Calu3 (cell line): ENCODE measurements at regions not wholly inside any gene's neighbourhood (a gene's known extent, or its start where the extent isn't known, plus 50 kb on each side); places are given as distances from the start of the nearest gene placed in this dataset.

ENCODE experiments used
- BruUV-seq: library from RNA; stranded (reverse); fragments of 400-500 nt; replicated peaks from 2 replicates; lab custom pipeline; 2021; lab: Mats Ljungman, UMichigan
- CTCF ChIA-PET: fragments of 300-600 bp; sonication (Branson Sonifier 250); formaldehyde crosslinking; loops from one replicate; lab custom pipeline; 2022; ENCODE audit warnings: antibody characterized with exemption; lab: Charles Lee
- DNase-seq: peaks from one replicate; pipeline ENCODE4 v3.0.0; 2022
- H3K27ac Mint-ChIP-seq: one replicate; pipeline ENCODE4 v1.8.0; 2022; ENCODE audit warnings: mixed read lengths; ENCODE audit not compliant: unreplicated experiment
- H3K27me3 Mint-ChIP-seq: one replicate; pipeline ENCODE4 v1.8.0; 2022; ENCODE audit warnings: mixed read lengths; ENCODE audit not compliant: unreplicated experiment
- H3K36me3 Mint-ChIP-seq: one replicate; pipeline ENCODE4 v1.8.0; 2022; ENCODE audit warnings: mild to moderate bottlenecking, moderate library complexity, mixed read lengths; ENCODE audit not compliant: insufficient read depth, unreplicated experiment
- H3K4me1 Mint-ChIP-seq: one replicate; pipeline ENCODE4 v1.8.0; 2022; ENCODE audit warnings: mild to moderate bottlenecking, low read depth, mixed read lengths; ENCODE audit not compliant: unreplicated experiment
- H3K4me3 Mint-ChIP-seq: one replicate; pipeline ENCODE4 v1.8.0; 2022; ENCODE audit warnings: mild to moderate bottlenecking, low read depth, moderate library complexity, mixed read lengths; ENCODE audit not compliant: unreplicated experiment
- H3K9me3 Mint-ChIP-seq: one replicate; pipeline ENCODE4 v1.8.0; 2022; ENCODE audit warnings: low read depth, mixed read lengths; ENCODE audit not compliant: unreplicated experiment
- intact Hi-C: fragments of 100-400 bp; cut with micrococcal nuclease; formaldehyde crosslinking; loops from one replicate; pipeline ENCODE4 v1.10.0; 2022; ENCODE audit not compliant: unreplicated experiment
- TF ChIP-seq, protein P1 (sequence below): fragments of 200-600 bp; IDR thresholded peaks from one replicate; pipeline ENCODE4 v1.8.0; 2022; ENCODE audit warnings: antibody characterized with exemption; ENCODE audit not compliant: unreplicated experiment

DNA sequence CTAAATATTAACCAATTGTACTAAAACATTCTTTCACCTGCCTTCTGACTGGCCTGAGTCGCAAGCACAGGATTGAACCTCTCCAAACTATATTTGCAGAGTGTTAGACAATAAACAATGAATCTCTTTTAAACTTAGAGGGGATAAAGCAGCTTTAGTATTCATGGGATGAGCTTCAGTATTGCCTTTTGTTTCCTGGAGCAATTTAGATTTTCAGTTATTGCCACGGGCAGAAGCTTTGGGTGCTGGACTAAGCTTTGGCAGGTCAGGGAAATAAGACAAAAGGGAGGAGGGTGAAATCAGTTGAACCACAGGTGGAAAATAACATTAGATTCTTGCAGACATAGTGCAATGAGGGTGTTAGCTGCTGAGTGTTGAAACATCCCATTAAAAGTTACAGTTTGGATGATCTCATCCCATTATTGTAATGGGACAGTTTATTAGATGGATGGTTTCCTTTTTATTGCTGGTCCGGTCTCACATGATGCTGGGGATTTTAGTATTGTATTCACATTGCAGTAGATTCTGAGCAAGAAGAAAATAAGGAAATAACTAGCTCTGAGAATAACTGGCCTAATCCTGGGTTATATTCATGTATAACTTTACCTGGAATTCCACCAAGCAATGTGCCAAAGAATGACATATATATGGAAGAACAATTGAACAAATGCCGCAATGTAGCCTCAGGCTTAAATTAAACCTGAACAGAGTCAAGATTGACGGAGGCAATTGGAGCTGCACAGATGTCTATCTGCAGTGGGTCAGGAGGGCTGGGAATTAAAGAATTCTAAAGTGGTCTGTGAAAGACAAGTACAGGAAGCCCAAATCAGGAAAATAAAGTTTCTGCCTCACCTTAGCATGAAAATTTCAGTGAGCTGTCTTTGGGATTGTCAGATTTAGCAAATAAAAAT is 1092.8 kb upstream of the SEL1L start:
- no peak for DNase-seq

DNA sequence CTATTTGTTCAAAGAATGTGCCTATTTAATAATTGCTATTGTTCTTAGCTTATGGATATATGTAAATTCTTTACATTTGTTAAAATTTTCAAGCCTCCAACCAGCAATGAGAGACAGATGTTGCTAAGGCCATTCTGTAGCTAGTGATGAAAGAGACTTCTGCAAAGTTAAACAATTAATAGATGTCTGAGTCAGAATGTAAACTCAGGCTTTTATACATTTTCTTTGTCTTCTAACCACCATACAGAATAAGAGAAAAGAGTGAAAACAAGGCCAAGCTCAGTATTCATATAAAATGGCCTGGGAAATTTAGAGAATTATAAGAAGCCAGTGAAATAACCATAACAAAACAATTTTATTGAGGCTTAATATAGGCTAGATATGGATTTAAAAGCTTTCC is 1102.3 kb upstream of the SEL1L start:
- CTCF ChIA-PET, result no interaction called here
- no peaks in the 10 kb centered on the region for H3K4me1 Mint-ChIP-seq
- H3K9me3 Mint-ChIP-seq, result peaks cover 10% of the 10 kb centered on the region
- no peak overlapping the region for H3K27ac Mint-ChIP-seq
- no peaks in the 10 kb centered on the region for H3K36me3 Mint-ChIP-seq
- no peak for DNase-seq
- H3K4me3 Mint-ChIP-seq, result no peak overlapping the region
- intact Hi-C loops, result no loop called here
- H3K27me3 Mint-ChIP-seq, result no peaks in the 10 kb centered on the region
- no TSS peak for BruUV-seq
- TF ChIP-seq, protein P1, sequence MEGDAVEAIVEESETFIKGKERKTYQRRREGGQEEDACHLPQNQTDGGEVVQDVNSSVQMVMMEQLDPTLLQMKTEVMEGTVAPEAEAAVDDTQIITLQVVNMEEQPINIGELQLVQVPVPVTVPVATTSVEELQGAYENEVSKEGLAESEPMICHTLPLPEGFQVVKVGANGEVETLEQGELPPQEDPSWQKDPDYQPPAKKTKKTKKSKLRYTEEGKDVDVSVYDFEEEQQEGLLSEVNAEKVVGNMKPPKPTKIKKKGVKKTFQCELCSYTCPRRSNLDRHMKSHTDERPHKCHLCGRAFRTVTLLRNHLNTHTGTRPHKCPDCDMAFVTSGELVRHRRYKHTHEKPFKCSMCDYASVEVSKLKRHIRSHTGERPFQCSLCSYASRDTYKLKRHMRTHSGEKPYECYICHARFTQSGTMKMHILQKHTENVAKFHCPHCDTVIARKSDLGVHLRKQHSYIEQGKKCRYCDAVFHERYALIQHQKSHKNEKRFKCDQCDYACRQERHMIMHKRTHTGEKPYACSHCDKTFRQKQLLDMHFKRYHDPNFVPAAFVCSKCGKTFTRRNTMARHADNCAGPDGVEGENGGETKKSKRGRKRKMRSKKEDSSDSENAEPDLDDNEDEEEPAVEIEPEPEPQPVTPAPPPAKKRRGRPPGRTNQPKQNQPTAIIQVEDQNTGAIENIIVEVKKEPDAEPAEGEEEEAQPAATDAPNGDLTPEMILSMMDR, result no peak

More for the DNA sequence above, 1092.8 kb upstream of the SEL1L start:
- BruUV-seq, result no TSS peak
- CTCF ChIA-PET, result no interaction called here
- H3K4me1 Mint-ChIP-seq, result no peaks in the 10 kb centered on the region
- peaks cover 8% of the 10 kb centered on the region for H3K9me3 Mint-ChIP-seq
- no peak overlapping the region for H3K4me3 Mint-ChIP-seq
- no peak overlapping the region for H3K27ac Mint-ChIP-seq
- TF ChIP-seq, protein P1, result no peak
- intact Hi-C loops, result no loop called here
- H3K36me3 Mint-ChIP-seq, result no peaks in the 10 kb centered on the region
- H3K27me3 Mint-ChIP-seq, result no peaks in the 10 kb centered on the region

DNA sequence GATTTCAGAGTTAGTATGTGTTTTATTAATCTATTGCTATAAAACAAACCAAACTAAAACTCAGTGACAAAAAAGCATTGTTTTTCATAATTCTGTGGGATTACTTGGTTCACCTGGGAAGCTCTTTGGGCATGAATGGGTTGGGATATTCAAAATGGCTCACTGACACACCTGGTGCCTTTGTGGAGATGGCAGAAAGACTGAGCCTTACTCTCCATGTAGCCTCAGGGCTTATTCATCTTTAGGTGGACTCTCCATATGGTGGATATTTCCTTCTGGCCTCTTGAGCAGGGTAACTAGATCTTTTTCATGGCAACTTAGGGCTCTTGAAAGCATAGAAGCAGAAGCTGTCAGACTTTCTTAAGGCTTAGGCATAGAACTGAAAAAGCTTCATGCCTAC is 1102.8 kb upstream of the SEL1L start:
- DNase-seq, result no peak
- Mint-ChIP-seq H3K36me3 (no peaks in the 10 kb centered on the region), H3K4me3 (no peak overlapping the region), H3K27me3 (no peaks in the 10 kb centered on the region), H3K27ac (no peak overlapping the region), H3K4me1 (no peaks in the 10 kb centered on the region), H3K9me3 (peaks cover 8% of the 10 kb centered on the region)
- TF ChIP-seq, protein P1, result no peak
- intact Hi-C loops, result no loop called here
- no TSS peak for BruUV-seq
- CTCF ChIA-PET, result no interaction called here

DNA sequence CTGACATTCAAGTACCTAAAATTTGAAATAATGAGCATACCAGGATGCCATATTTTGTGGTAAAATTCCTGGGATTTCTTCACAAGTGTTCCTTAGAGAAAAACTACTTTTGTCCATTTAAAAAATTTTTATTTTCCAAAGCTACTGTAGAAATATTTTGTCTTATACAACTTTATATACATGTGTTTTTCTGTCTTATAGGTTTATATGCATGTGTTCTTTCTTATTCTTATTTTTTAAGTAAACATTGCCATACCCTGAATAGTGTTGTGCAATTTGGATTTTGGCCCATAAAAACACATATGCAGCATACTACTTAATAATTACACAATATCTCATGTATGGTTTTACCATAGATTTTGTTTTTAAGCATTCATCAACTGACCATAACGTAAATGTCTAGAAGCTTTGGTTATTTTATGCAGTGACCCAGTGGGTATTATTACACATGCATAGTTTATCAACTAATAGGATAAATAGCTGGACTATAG is 1107.4 kb upstream of the SEL1L start:
- no peak for DNase-seq
- CTCF ChIA-PET, result no interaction called here
- Mint-ChIP-seq H3K27me3 (no peaks in the 10 kb centered on the region), H3K36me3 (no peaks in the 10 kb centered on the region), H3K27ac (no peak overlapping the region), H3K9me3 (peaks cover 9% of the 10 kb centered on the region), H3K4me1 (no peaks in the 10 kb centered on the region), H3K4me3 (no peak overlapping the region)
- TF ChIP-seq, protein P1, result no peak
- intact Hi-C loops, result no loop called here
- BruUV-seq, result no TSS peak
